OCI-LY7 (cell line): ENCODE measurements at regions not wholly inside any gene's neighbourhood (a gene's known extent, or its start where the extent isn't known, plus 50 kb on each side); places are given as distances from the start of the nearest gene placed in this dataset.

Source experiments
- BruUV-seq: library from RNA; stranded (reverse); fragments of 400-500 nt; replicated peaks from 2 replicates; lab custom pipeline; 2021; lab: Mats Ljungman, UMichigan
- CTCF ChIA-PET: fragments of 300-600 bp; sonication (Branson Sonifier 250); formaldehyde crosslinking; loops from one replicate; lab custom pipeline; 2022; ENCODE audit warnings: antibody characterized with exemption; ENCODE audit not compliant: unreplicated experiment; lab: Charles Lee
- POLR2A ChIA-PET: fragments of 300-600 bp; sonication (Branson Sonifier 250); formaldehyde crosslinking; loops from one replicate; lab custom pipeline; 2022; ENCODE audit warnings: antibody characterized with exemption; lab: Charles Lee
- DNase-seq: peaks from one replicate; pipeline ENCODE4 v3.0.0-alpha.2; 2015; ENCODE audit warnings: low spot score
- H2AFZ ChIP-seq: fragments of 200-600 bp; sonication (generic), shearing (Covaris generic); 2 replicates; pipeline ENCODE4 v1.6.1; 2014; ENCODE audit warnings: mild to moderate bottlenecking, antibody characterized with exemption, low read length, moderate library complexity
- H3K27ac ChIP-seq: fragments of 200-600 bp; sonication (generic); 2 replicates; pipeline ENCODE4 v1.5.1; 2014; ENCODE audit warnings: mixed run types, low read depth, mild to moderate bottlenecking, moderate library complexity, low read length, inconsistent platforms; ENCODE audit not compliant: poor library complexity, severe bottlenecking
- H3K36me3 ChIP-seq: fragments of 200-600 bp; sonication (generic); 2 replicates; pipeline ENCODE4 v1.6.1; 2014; ENCODE audit warnings: mild to moderate bottlenecking, antibody characterized with exemption, low read length, moderate library complexity, mixed read lengths; ENCODE audit not compliant: insufficient read depth
- H3K4me1 ChIP-seq: fragments of 200-600 bp; sonication (generic); 2 replicates; pipeline ENCODE4 v1.5.1; 2014; ENCODE audit warnings: mild to moderate bottlenecking, low read length; ENCODE audit not compliant: insufficient read depth, poor library complexity, severe bottlenecking
- H3K4me2 ChIP-seq: fragments of 200-600 bp; sonication (generic); 2 replicates; pipeline ENCODE4 v1.6.1; 2014; ENCODE audit warnings: mild to moderate bottlenecking, low read length
- H3K4me3 ChIP-seq: fragments of 200-600 bp; sonication (generic); 2 replicates; pipeline ENCODE4 v1.5.1; 2014; ENCODE audit warnings: mild to moderate bottlenecking, low read depth, low read length; ENCODE audit not compliant: poor library complexity, severe bottlenecking
- H3K79me2 ChIP-seq: fragments of 200-600 bp; sonication (generic); 2 replicates; pipeline ENCODE4 v1.6.1; 2016; ENCODE audit warnings: low read depth, mild to moderate bottlenecking, low read length, moderate library complexity, mixed read lengths; ENCODE audit not compliant: insufficient read depth
- H3K9me2 ChIP-seq: fragments of 200-600 bp; sonication (generic); 2 replicates; pipeline ENCODE4 v1.6.1; 2016; ENCODE audit warnings: mild to moderate bottlenecking, low read length, mixed read lengths; ENCODE audit not compliant: insufficient read depth
- H3K9me3 ChIP-seq: fragments of 200-600 bp; sonication (generic); 2 replicates; pipeline ENCODE4 v1.6.1; 2014; ENCODE audit warnings: mild to moderate bottlenecking, mixed run types, low read length, mixed read lengths
- H4K20me1 ChIP-seq: fragments of 200-600 bp; sonication (generic); 2 replicates; pipeline ENCODE4 v1.6.1; 2014; ENCODE audit warnings: mild to moderate bottlenecking, antibody characterized with exemption, low read length, moderate library complexity, mixed read lengths; ENCODE audit not compliant: insufficient read depth
- EZH2phosphoT487 ChIP-seq: fragments of 200-600 bp; sonication (generic); IDR thresholded peaks from 2 replicates; pipeline ENCODE4 v1.6.1; 2018; ENCODE audit warnings: low read depth, borderline replicate concordance, mild to moderate bottlenecking, mixed run types, antibody characterized with exemption, low read length, moderate library complexity, mixed read lengths
- intact Hi-C: fragments of 100-400 bp; cut with micrococcal nuclease; formaldehyde crosslinking; loops from one replicate; pipeline ENCODE4 v1.10.0; 2022; ENCODE audit not compliant: unreplicated experiment
- TF ChIP-seq, protein P1 (sequence below): fragments of 200-600 bp; sonication (generic); conservative IDR thresholded peaks from 2 replicates; pipeline ENCODE4 v1.5.1; 2014; ENCODE audit warnings: mild to moderate bottlenecking, antibody characterized with exemption, low read length, moderate library complexity, mixed read lengths

- Histone ChIP-seq H3K9me3 (no peaks in the 10 kb centered on the region), H4K20me1 (no peaks in the 10 kb centered on the region), H3K4me3 (no peak overlapping the region), H2AFZ (no peak overlapping the region), H3K27ac (no peak overlapping the region), H3K4me1 (no peaks in the 10 kb centered on the region), H3K9me2 (no peaks in the 10 kb centered on the region), H3K79me2 (no peaks in the 10 kb centered on the region), H3K4me2 (no peak overlapping the region), H3K36me3 (no peaks in the 10 kb centered on the region)
- BruUV-seq = no TSS peak
- POLR2A ChIA-PET = interaction anchor here (0.7 kb wide), 1 partner anchor 1079 kb away, joined by 4 read pairs; no protein-coding TSS in a partner anchor
- intact Hi-C loops = no loop called here
- CTCF ChIA-PET = no interaction called here
- no peak for DNase-seq
- TF ChIP-seq, protein P1, sequence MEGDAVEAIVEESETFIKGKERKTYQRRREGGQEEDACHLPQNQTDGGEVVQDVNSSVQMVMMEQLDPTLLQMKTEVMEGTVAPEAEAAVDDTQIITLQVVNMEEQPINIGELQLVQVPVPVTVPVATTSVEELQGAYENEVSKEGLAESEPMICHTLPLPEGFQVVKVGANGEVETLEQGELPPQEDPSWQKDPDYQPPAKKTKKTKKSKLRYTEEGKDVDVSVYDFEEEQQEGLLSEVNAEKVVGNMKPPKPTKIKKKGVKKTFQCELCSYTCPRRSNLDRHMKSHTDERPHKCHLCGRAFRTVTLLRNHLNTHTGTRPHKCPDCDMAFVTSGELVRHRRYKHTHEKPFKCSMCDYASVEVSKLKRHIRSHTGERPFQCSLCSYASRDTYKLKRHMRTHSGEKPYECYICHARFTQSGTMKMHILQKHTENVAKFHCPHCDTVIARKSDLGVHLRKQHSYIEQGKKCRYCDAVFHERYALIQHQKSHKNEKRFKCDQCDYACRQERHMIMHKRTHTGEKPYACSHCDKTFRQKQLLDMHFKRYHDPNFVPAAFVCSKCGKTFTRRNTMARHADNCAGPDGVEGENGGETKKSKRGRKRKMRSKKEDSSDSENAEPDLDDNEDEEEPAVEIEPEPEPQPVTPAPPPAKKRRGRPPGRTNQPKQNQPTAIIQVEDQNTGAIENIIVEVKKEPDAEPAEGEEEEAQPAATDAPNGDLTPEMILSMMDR = no peak
- TF ChIP-seq EZH2phosphoT487 = no peak
Measured at GRCh38 chr10:30737931-30738391, 108.4 kb upstream of the LYZL2 start.

- H3K4me2 ChIP-seq = no peak overlapping the region
- DNase-seq = no peak
Measured at GRCh38 chr10:30736685-30737232, 107.2 kb upstream of the LYZL2 start.

GRCh38 chr10:30734901-30735300, 105.3 kb upstream of the LYZL2 start:
- no TSS peak for BruUV-seq
- Histone ChIP-seq H2AFZ (no peak overlapping the region), H3K36me3 (no peaks in the 10 kb centered on the region), H3K27ac (no peak overlapping the region), H3K9me3 (no peaks in the 10 kb centered on the region), H3K4me1 (no peaks in the 10 kb centered on the region), H3K4me2 (no peak overlapping the region), H4K20me1 (no peaks in the 10 kb centered on the region), H3K79me2 (no peaks in the 10 kb centered on the region), H3K9me2 (no peaks in the 10 kb centered on the region), H3K4me3 (no peak overlapping the region)
- POLR2A ChIA-PET = interaction anchor here (0.5 kb wide), 1 partner anchor 13 kb away, joined by 3 read pairs; no protein-coding TSS in a partner anchor
- intact Hi-C loops = no loop called here
- CTCF ChIA-PET = no interaction called here
- no peak for DNase-seq
- no peak for TF ChIP-seq EZH2phosphoT487
- TF ChIP-seq, protein P1 = no peak

More at GRCh38 chr10:30736685-30737232, 107.2 kb upstream of the LYZL2 start:
- no peaks in the 10 kb centered on the region for H3K79me2 ChIP-seq
- no peak overlapping the region for H2AFZ ChIP-seq
- H4K20me1 ChIP-seq = no peaks in the 10 kb centered on the region
- ChIA-PET POLR2A (no interaction called here), CTCF (no interaction called here)
- H3K36me3 ChIP-seq = no peaks in the 10 kb centered on the region
- H3K4me3 ChIP-seq = no peak overlapping the region
- H3K9me2 ChIP-seq = no peaks in the 10 kb centered on the region
- H3K9me3 ChIP-seq = no peaks in the 10 kb centered on the region
- intact Hi-C loops = no loop called here
- H3K4me1 ChIP-seq = no peaks in the 10 kb centered on the region
- TF ChIP-seq, protein P1 = no peak
- no peak for TF ChIP-seq EZH2phosphoT487
- BruUV-seq = no TSS peak
- H3K27ac ChIP-seq = no peak overlapping the region
